ENCODE measurements at regions not wholly inside any gene's neighbourhood (a gene's known extent, or its start where the extent isn't known, plus 50 kb on each side); places are given as distances from the start of the nearest gene placed in this dataset.

DNA sequence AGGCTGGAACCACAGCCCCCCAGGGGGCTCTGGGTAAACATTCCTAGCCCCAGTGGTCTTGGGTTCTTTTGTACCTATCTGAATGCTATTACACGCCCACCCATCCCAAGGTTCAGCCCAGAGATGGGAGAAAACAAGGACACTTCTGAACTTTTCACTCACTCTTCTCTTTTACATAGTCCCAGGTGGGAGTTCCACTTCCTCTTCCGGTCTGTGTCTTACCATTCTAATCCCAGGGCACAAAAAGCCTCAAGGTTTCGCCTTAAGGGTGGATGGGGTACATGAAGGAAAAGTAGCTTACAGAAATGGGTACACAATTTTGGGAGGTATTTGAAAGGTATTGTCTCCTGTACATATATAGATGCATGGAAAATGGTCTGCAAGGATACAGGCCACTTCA is 79.0 kb downstream of the TMEM30B start:
- Histone ChIP-seq H2BK12ac (ENCODE audit: low read depth, low read length) (no peak overlapping the region), H3K23me2 (ENCODE audit: low read depth, low read length) (no peaks in the 10 kb centered on the region), H3K14ac (ENCODE audit: insufficient read length) (no peak overlapping the region), H2AK5ac (ENCODE audit: low read depth, low read length) (no peak overlapping the region), H2BK15ac (ENCODE audit: low read length) (no peak overlapping the region), H2AFZ (ENCODE audit: low read length) (no peak overlapping the region), H3K56ac (replicated peaks; ENCODE audit: insufficient read length, low read depth, low read length) (no peak overlapping the region), H3K9me3 (ENCODE audit: insufficient read depth in 2 of 2, low read depth in 1 of 2, low read length in 1 of 2) (no peaks in the 10 kb centered on the region), H4K5ac (ENCODE audit: insufficient read length, low read depth, low read length) (no peak overlapping the region), H3K27me3 (replicated peaks in 1 of 4; ENCODE audit: control insufficient read depth in 3 of 4, extremely low read depth in 1 of 4, insufficient read depth in 3 of 4, low read length in 3 of 4) (no peaks in the 10 kb centered on the region), H3K4me2 (ENCODE audit: insufficient read depth in 1 of 2, low read depth in 2 of 2, low read length in 2 of 2) (no peak overlapping the region), H3K18ac (ENCODE audit: extremely low read depth, low read length) (no peak overlapping the region), H4K20me1 (replicated peaks in 1 of 2; ENCODE audit: control insufficient read depth in 1 of 2, insufficient read depth in 2 of 2, low read length in 2 of 2) (no peaks in the 10 kb centered on the region), H2BK120ac (replicated peaks; ENCODE audit: low read depth, low read length) (no peak overlapping the region), H3K4me1 (replicated peaks in 1 of 4; ENCODE audit: control insufficient read depth in 3 of 4, insufficient read depth in 4 of 4, low read length in 3 of 4) (peaks cover 0 to 13% (median 7%) of the 10 kb centered on the region in 4 experiments; a peak in 3 of 7 replicates), H2BK20ac (ENCODE audit: low read length) (no peak overlapping the region), H3K27ac (ENCODE audit: low read depth, low read length) (no peak overlapping the region), H3K9ac (replicated peaks in 1 of 4; ENCODE audit: extremely low read depth in 1 of 4, low read depth in 3 of 4, low read length in 3 of 4) (no peak overlapping the region), H2BK5ac (ENCODE audit: low read depth, low read length) (no peak overlapping the region), H4K8ac (ENCODE audit: extremely low read depth, insufficient read depth, low read length) (no peak overlapping the region; the same call in 1 of the 2 replicates), H3K4me3 (ENCODE audit: extremely low read depth in 1 of 4, insufficient read depth in 2 of 4, low read depth in 3 of 4, low read length in 4 of 4) (no peak overlapping the region), H3K79me1 (ENCODE audit: low read depth, low read length) (no peaks in the 10 kb centered on the region), H3K4ac (replicated peaks; ENCODE audit: insufficient read length, low read depth, low read length) (no peak overlapping the region), H4K91ac (replicated peaks; ENCODE audit: insufficient read length, low read length) (no peak overlapping the region), H3K79me2 (ENCODE audit: control insufficient read depth in 1 of 2, insufficient read depth in 2 of 2, low read length in 2 of 2) (no peaks in the 10 kb centered on the region), H3K36me3 (ENCODE audit: control insufficient read depth in 2 of 4, insufficient read depth in 4 of 4, low read length in 3 of 4) (no peaks in the 10 kb centered on the region), H3K23ac (ENCODE audit: insufficient read length) (no peak overlapping the region)
- POLR2A ChIA-PET (ENCODE audit: partially characterized antibody): no interaction called here
- DNase-seq (ENCODE audit: low read depth in 1 of 2, low spot score in 2 of 2): no peak
- CTCF ChIA-PET (ENCODE audit: partially characterized antibody): no interaction called here
- 79% methylated on average over 3 of the region's 3 CpGs; no CpG with 5 or more reads in 1 of the 2 experiments for WGBS, 2 experiments (ENCODE audit: extremely low coverage in 1 of 2, insufficient coverage in 1 of 2, insufficient read length in 1 of 2, insufficient replicate concordance in 2 of 2, low coverage in 1 of 2, low lambda C conversion rate in 2 of 2, missing lambda C conversion rate in 1 of 2)
- FAIRE-seq: no peak
- no peak for TF ChIP-seq CEBPB (IDR thresholded peaks at IDR 0.05; ENCODE audit: low read depth, low read length)
- TF ChIP-seq ZNF274 (IDR thresholded peaks at IDR 0.05; ENCODE audit: borderline replicate concordance, extremely low read depth, low read length): no peak
- no peak for TF ChIP-seq SIN3A (conservative IDR thresholded peaks at IDR 0.05 in 1 of 2, IDR thresholded peaks at IDR 0.05 in 1 of 2; ENCODE audit: low read depth in 1 of 2, low read length in 2 of 2)
- TF ChIP-seq, protein P1, sequence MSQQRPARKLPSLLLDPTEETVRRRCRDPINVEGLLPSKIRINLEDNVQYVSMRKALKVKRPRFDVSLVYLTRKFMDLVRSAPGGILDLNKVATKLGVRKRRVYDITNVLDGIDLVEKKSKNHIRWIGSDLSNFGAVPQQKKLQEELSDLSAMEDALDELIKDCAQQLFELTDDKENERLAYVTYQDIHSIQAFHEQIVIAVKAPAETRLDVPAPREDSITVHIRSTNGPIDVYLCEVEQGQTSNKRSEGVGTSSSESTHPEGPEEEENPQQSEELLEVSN (IDR thresholded peaks at IDR 0.05): no peak
- TF ChIP-seq SIX5 (IDR thresholded peaks at IDR 0.05; ENCODE audit: low read depth, low read length): no peak
- TF ChIP-seq PHF8 (conservative IDR thresholded peaks at IDR 0.05; ENCODE audit: low read depth, low read length): no peak
- no peak for TF ChIP-seq GTF2F1 (IDR thresholded peaks at IDR 0.05; ENCODE audit: borderline replicate concordance, low read depth, low read length)
- TF ChIP-seq SRF (IDR thresholded peaks at IDR 0.05; ENCODE audit: low read depth, low read length): no peak
- TF ChIP-seq SP2 (IDR thresholded peaks at IDR 0.05; ENCODE audit: low read length): no peak
- TF ChIP-seq NANOG (IDR thresholded peaks at IDR 0.05; ENCODE audit: insufficient read depth, low read depth, low read length, poor library complexity, severe bottlenecking): no peak
- no peak for TF ChIP-seq EZH2 (IDR thresholded peaks at IDR 0.05; ENCODE audit: low read depth, low read length, severe bottlenecking)
- TF ChIP-seq, protein P2, sequence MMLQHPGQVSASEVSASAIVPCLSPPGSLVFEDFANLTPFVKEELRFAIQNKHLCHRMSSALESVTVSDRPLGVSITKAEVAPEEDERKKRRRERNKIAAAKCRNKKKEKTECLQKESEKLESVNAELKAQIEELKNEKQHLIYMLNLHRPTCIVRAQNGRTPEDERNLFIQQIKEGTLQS (IDR thresholded peaks at IDR 0.05; ENCODE audit: insufficient read depth, low read depth, low read length): no peak
- TF ChIP-seq RBBP5 (IDR thresholded peaks at IDR 0.05; ENCODE audit: borderline replicate concordance, low read depth, low read length): no peak
- TF ChIP-seq TBP (IDR thresholded peaks at IDR 0.05; ENCODE audit: low read depth, low read length): no peak
